RWPE1 (cell line): ENCODE measurements at regions not wholly inside any gene's neighbourhood (a gene's known extent, or its start where the extent isn't known, plus 50 kb on each side); places are given as distances from the start of the nearest gene placed in this dataset.

Experiments used
- CTCF ChIA-PET: fragments of 350-600 bp; sonication (Branson Sonifier 250); formaldehyde crosslinking; extraction: SDS; loops from one replicate; lab custom pipeline; 2021; lab: Yijun Ruan, JAX
- POLR2A ChIA-PET: fragments of 400-600 bp; formaldehyde crosslinking; extraction: SDS; loops from one replicate; lab custom pipeline; 2020; ENCODE audit warnings: antibody characterized with exemption; ENCODE audit not compliant: low non-redundant PET; lab: Yijun Ruan, JAX
- DNase-seq: peaks from one replicate; pipeline ENCODE4 v3.0.0; 2012; ENCODE audit warnings: low spot score
- H3K27ac ChIP-seq: fragments of 450-650 bp; 2 replicates; pipeline ENCODE4 v1.5.1; 2017
- TF ChIP-seq, protein P1 (sequence below): fragments of 450-650 bp; conservative IDR thresholded peaks from 2 replicates; pipeline ENCODE4 v1.5.1; 2017; ENCODE audit warnings: low read depth, mild to moderate bottlenecking

DNA sequence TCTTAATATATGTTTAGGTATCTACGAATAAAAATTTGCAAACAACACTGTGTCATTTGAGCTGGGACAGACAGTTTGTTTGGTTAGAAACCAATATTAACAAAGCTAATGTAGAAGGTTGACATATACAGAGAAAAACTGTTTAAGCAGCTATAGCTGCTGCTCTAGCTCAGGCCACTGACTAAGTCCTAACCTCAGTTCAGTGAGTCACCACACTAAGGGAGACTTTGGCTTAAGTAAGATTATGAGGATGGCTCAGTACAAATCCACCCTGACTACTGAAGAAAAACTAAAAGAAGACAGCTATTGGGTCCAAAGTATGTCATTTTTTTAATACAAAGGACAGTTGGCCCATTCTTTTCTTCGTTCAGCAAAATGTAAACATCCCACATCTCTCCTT is 717.3 kb upstream of the ACTRT1 start:
- TF ChIP-seq, protein P1, sequence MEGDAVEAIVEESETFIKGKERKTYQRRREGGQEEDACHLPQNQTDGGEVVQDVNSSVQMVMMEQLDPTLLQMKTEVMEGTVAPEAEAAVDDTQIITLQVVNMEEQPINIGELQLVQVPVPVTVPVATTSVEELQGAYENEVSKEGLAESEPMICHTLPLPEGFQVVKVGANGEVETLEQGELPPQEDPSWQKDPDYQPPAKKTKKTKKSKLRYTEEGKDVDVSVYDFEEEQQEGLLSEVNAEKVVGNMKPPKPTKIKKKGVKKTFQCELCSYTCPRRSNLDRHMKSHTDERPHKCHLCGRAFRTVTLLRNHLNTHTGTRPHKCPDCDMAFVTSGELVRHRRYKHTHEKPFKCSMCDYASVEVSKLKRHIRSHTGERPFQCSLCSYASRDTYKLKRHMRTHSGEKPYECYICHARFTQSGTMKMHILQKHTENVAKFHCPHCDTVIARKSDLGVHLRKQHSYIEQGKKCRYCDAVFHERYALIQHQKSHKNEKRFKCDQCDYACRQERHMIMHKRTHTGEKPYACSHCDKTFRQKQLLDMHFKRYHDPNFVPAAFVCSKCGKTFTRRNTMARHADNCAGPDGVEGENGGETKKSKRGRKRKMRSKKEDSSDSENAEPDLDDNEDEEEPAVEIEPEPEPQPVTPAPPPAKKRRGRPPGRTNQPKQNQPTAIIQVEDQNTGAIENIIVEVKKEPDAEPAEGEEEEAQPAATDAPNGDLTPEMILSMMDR, result no peak
- no peak overlapping the region for H3K27ac ChIP-seq
- ChIA-PET CTCF (no interaction called here), POLR2A (no interaction called here)
- DNase-seq, result no peak

DNA sequence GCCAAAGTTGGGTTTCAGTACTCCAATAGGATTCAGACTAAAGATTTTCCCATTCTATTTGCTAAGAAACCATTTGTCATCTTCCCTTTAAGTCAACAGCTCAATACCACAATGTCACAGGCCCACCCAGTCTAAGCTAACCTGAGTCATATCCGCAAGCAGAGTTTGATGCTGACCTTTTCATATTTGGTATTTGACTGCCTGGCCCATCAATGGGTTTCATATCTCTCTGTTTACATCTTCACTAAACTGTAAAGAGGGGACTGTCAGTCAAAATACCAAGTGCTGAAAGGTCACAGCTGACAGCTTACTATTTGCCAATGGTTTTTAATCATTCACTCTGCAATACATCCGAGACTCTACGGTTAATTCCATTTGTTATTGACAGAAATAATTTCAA is 707.5 kb upstream of the ACTRT1 start:
- CTCF ChIA-PET, result no interaction called here
- POLR2A ChIA-PET, result no interaction called here
- no peak overlapping the region for H3K27ac ChIP-seq
- DNase-seq, result no peak
- TF ChIP-seq, protein P1, result no peak

DNA sequence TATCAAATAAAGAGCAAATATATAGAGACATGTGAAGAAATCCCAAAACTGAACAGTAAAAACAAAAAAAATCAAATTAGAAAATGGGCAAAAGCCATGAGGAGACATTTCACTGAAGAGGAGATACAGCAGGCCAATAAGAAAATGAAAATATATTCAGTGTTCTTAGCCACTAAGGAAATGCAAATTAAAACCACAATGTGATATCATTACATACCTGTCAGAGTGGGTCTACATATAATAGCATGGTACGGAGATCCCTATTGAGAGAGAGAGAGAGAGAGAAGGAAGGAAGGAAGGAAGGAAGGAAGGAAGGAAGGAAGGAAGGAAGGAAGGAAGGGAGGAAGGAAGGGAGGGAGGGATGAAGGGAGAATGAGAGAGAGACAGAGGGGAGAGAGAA is 707.0 kb upstream of the ACTRT1 start:
- ChIA-PET CTCF (interaction anchor here (0.7 kb wide), 1 partner anchor 17 kb away, joined by 3 read pairs; no protein-coding TSS in a partner anchor), POLR2A (no interaction called here)
- H3K27ac ChIP-seq, result no peak overlapping the region
- TF ChIP-seq, protein P1, result no peak
- DNase-seq, result no peak

DNA sequence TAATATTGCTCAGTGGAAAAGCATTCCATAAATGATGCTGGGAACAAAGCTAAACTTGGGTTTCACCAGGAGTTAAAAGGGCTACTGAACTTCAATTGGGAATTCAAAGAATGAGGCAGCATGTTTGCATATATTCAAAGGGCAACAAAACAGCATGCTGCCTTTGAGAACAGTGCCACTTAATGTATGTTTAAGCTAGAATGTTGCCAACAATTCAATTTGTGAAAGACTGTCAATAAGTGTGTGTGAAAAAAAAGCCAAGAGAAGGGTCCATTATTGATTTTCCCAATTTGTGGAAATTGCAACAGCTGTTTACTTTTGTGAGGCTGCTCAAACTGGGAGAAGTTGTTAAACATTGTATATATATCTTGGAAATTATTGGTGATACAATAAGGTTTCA is 701.9 kb upstream of the ACTRT1 start:
- DNase-seq, result no peak
- no peak overlapping the region for H3K27ac ChIP-seq
- ChIA-PET CTCF (interaction anchor here (0.6 kb wide), 2 partner anchors 32 to 500 kb away, joined by 3 read pairs; no protein-coding TSS in a partner anchor), POLR2A (no interaction called here)
- TF ChIP-seq, protein P1, result no peak

DNA sequence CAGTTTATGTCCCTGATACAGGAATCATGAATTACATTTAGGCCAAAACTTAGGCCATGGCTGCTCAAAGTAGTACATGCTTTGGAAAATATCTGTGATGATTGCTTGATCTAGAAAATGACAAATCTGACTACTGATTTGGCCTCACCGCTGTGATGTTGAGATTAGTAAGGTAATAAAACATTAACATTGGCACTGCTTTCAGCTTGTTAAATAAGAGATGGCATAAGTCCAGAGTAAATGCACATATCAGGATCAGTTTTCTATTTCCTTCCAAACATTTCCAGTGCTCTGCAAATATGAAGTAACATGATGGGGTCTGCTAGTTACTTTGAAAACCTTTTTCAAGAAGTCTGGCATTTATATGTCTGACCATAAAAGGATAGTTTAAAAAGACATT is 687.3 kb upstream of the ACTRT1 start:
- TF ChIP-seq, protein P1, result no peak
- no peak for DNase-seq
- ChIA-PET CTCF (no interaction called here), POLR2A (no interaction called here)
- H3K27ac ChIP-seq, result no peak overlapping the region

DNA sequence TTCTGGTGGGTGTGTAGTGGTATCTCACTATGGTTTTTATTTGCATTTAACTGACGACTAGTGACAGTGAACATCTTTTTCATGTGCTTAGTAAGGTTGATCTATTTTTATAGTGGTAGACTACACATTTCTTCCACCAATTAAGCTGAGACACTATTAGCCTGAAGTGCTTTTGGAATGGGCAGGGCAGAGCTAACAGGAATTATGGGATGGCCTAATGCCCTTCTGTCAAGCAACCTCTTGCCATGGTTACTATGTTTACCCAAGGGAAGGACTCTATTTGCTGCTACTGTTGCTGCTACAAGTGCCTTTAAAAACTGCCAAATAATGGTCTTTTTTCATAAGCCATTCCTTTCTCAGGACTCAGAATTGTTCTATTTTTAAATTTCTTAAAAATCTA is 676.7 kb upstream of the ACTRT1 start:
- POLR2A ChIA-PET, result no interaction called here
- TF ChIP-seq, protein P1, result no peak
- CTCF ChIA-PET, result no interaction called here
- DNase-seq, result no peak
- no peak overlapping the region for H3K27ac ChIP-seq
